Loucy (cell line): ENCODE measurements at regions not wholly inside any gene's neighbourhood (a gene's known extent, or its start where the extent isn't known, plus 50 kb on each side); places are given as distances from the start of the nearest gene placed in this dataset.

Source experiments
- EZH2phosphoT487 ChIP-seq: fragments of 200-600 bp; IDR thresholded peaks from 2 replicates; pipeline ENCODE4 v1.6.1; 2018; ENCODE audit warnings: antibody characterized with exemption, mild to moderate bottlenecking, moderate library complexity, borderline replicate concordance
- TF ChIP-seq, protein P1 (sequence below): fragments of 200-600 bp; sonication (generic); conservative IDR thresholded peaks from 2 replicates; pipeline ENCODE4 v1.5.1; 2014; ENCODE audit warnings: mild to moderate bottlenecking, antibody characterized with exemption, low read length

- TF ChIP-seq, protein P1, sequence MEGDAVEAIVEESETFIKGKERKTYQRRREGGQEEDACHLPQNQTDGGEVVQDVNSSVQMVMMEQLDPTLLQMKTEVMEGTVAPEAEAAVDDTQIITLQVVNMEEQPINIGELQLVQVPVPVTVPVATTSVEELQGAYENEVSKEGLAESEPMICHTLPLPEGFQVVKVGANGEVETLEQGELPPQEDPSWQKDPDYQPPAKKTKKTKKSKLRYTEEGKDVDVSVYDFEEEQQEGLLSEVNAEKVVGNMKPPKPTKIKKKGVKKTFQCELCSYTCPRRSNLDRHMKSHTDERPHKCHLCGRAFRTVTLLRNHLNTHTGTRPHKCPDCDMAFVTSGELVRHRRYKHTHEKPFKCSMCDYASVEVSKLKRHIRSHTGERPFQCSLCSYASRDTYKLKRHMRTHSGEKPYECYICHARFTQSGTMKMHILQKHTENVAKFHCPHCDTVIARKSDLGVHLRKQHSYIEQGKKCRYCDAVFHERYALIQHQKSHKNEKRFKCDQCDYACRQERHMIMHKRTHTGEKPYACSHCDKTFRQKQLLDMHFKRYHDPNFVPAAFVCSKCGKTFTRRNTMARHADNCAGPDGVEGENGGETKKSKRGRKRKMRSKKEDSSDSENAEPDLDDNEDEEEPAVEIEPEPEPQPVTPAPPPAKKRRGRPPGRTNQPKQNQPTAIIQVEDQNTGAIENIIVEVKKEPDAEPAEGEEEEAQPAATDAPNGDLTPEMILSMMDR = peak; percentile 20; the same call in 1 of the 2 replicates
- no peak for TF ChIP-seq EZH2phosphoT487
Measured at GRCh38 chr5:90000351-90000750, 409.2 kb downstream of the CETN3 start.
